Lower leg skin (tissue), 3 donors: ENCODE measurements at regions not wholly inside any gene's neighbourhood (a gene's known extent, or its start where the extent isn't known, plus 50 kb on each side); places are given as distances from the start of the nearest gene placed in this dataset.

Experiments used
- POLR2A ChIP-seq, 2 donors: fragments of 450-650 bp; IDR thresholded peaks; one replicate each; pipeline ENCODE4 v1.6.1; 2016 to 2017; ENCODE audit warnings: antibody characterized with exemption in 2 of 2, mild to moderate bottlenecking in 1 of 2, moderate library complexity in 1 of 2
- TF ChIP-seq, protein P1 (sequence below), 3 donors: fragments of 450-650 bp; IDR thresholded peaks; one replicate each; pipeline ENCODE4 v1.5.1; 2016; ENCODE audit warnings: antibody characterized with exemption in 3 of 3, mild to moderate bottlenecking in 3 of 3, moderate library complexity in 2 of 3

GRCh38 chr6:22145376-22145775 is 151.5 kb downstream of the PRL start:
- TF ChIP-seq POLR2A (IDR thresholded peaks at IDR 0.05), result no peak
- TF ChIP-seq, protein P1, sequence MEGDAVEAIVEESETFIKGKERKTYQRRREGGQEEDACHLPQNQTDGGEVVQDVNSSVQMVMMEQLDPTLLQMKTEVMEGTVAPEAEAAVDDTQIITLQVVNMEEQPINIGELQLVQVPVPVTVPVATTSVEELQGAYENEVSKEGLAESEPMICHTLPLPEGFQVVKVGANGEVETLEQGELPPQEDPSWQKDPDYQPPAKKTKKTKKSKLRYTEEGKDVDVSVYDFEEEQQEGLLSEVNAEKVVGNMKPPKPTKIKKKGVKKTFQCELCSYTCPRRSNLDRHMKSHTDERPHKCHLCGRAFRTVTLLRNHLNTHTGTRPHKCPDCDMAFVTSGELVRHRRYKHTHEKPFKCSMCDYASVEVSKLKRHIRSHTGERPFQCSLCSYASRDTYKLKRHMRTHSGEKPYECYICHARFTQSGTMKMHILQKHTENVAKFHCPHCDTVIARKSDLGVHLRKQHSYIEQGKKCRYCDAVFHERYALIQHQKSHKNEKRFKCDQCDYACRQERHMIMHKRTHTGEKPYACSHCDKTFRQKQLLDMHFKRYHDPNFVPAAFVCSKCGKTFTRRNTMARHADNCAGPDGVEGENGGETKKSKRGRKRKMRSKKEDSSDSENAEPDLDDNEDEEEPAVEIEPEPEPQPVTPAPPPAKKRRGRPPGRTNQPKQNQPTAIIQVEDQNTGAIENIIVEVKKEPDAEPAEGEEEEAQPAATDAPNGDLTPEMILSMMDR (IDR thresholded peaks at IDR 0.05), result no peak
